ENCODE measurements at regions not wholly inside any gene's neighbourhood (a gene's known extent, or its start where the extent isn't known, plus 50 kb on each side); places are given as distances from the start of the nearest gene placed in this dataset.

DNA sequence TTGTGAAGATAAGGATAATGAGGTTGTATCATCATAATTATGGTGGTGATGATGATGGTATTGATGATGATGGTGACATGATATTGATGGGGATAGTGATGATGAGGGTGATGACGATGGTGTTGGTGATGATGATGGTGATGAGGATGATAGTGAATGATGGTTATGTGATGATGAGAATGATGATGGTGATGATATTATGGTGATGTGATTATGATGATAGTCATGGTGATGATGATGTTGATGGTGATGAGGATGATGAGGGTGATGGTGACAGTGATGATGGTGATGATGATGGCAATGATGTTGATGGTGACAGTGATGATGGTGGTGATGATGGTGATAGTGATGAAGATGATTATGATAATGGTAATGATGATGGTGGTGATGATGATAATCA, 299.9 kb upstream of the ADARB2 start:
- H3K36me3 ChIP-seq (ENCODE audit: insufficient read depth) = no peaks in the 10 kb centered on the region

More for the DNA sequence above, 299.9 kb upstream of the ADARB2 start:
- Histone ChIP-seq H3K4me2 (no peak overlapping the region), H3K4me3 (no peak overlapping the region), H4K20me1 (replicated peaks; ENCODE audit: insufficient read depth) (no peaks in the 10 kb centered on the region), H3K4me1 (ENCODE audit: insufficient read depth) (no peaks in the 10 kb centered on the region), H3K27ac (ENCODE audit: low read depth) (no peak overlapping the region), H3F3A (replicated peaks; ENCODE audit: low read depth) (no peaks in the 10 kb centered on the region), H3K9me2 (ENCODE audit: insufficient read depth) (peaks cover 6% of the 10 kb centered on the region), H3K27me3 (ENCODE audit: insufficient read depth) (no peaks in the 10 kb centered on the region), H2AFZ (no peak overlapping the region), H3K79me2 (replicated peaks; ENCODE audit: insufficient read depth) (no peaks in the 10 kb centered on the region)
- no peaks in the 10 kb centered on the region for H3K27me3 Mint-ChIP-seq (ENCODE audit: insufficient read depth, low read depth, poor library complexity)
- no peaks in the 10 kb centered on the region for H3K36me3 Mint-ChIP-seq (ENCODE audit: low read depth)
- DNase-seq (ENCODE audit: low spot score) = no peak
- no peak overlapping the region for H3K27ac Mint-ChIP-seq
- H3K9me3 Mint-ChIP-seq = peaks cover 10% of the 10 kb centered on the region; the same call in 1 of the 3 replicates
- H3K4me3 Mint-ChIP-seq = no peak overlapping the region
- no peaks in the 10 kb centered on the region for H3K4me1 Mint-ChIP-seq
- ATAC-seq = no peak
- TF ChIP-seq, protein P1, sequence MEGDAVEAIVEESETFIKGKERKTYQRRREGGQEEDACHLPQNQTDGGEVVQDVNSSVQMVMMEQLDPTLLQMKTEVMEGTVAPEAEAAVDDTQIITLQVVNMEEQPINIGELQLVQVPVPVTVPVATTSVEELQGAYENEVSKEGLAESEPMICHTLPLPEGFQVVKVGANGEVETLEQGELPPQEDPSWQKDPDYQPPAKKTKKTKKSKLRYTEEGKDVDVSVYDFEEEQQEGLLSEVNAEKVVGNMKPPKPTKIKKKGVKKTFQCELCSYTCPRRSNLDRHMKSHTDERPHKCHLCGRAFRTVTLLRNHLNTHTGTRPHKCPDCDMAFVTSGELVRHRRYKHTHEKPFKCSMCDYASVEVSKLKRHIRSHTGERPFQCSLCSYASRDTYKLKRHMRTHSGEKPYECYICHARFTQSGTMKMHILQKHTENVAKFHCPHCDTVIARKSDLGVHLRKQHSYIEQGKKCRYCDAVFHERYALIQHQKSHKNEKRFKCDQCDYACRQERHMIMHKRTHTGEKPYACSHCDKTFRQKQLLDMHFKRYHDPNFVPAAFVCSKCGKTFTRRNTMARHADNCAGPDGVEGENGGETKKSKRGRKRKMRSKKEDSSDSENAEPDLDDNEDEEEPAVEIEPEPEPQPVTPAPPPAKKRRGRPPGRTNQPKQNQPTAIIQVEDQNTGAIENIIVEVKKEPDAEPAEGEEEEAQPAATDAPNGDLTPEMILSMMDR (conservative IDR thresholded peaks at IDR 0.05; ENCODE audit: low read depth in 2 of 2) = no peak
- no peak for TF ChIP-seq NANOG (IDR thresholded peaks at IDR 0.05; ENCODE audit: borderline replicate concordance)
- TF ChIP-seq EZH2 (IDR thresholded peaks at IDR 0.05; ENCODE audit: low read depth, unreplicated experiment) = no peak
- TF ChIP-seq ZNF462 (CRISPR knock-in tag; IDR thresholded peaks at IDR 0.05) = no peak
